Astrocyte (in vitro differentiated cells and primary cell): ENCODE measurements at regions not wholly inside any gene's neighbourhood (a gene's known extent, or its start where the extent isn't known, plus 50 kb on each side); places are given as distances from the start of the nearest gene placed in this dataset.

Experiments used
- CTCF ChIP-seq: IDR thresholded peaks from 2 replicates; pipeline ENCODE4 v1.5.1; 2011; ENCODE audit warnings: low read depth, mild to moderate bottlenecking, inconsistent platforms, low read length, moderate library complexity; ENCODE audit not compliant: insufficient read depth
- EZH2 ChIP-seq: IDR thresholded peaks from 2 replicates; pipeline ENCODE4 v1.6.1; 2012; ENCODE audit warnings: mild to moderate bottlenecking, low read length, inconsistent platforms; ENCODE audit not compliant: insufficient read depth

- no peak for TF ChIP-seq CTCF
- TF ChIP-seq EZH2 = no peak
Measured at GRCh38 chr6:1076531-1077459, 235.1 kb upstream of the FOXQ1 start.
